Sciatic nerve (tissue), 2 donors: ENCODE measurements at regions not wholly inside any gene's neighbourhood (a gene's known extent, or its start where the extent isn't known, plus 50 kb on each side); places are given as distances from the start of the nearest gene placed in this dataset.
"Not testable (repeated sequence)": the region's sequence is repeated elsewhere in the genome, so short reads cannot be mapped to it uniquely, and the experiment has no call there.

ENCODE experiments used
- ATAC-seq: fragments of 200-7000 bp; cut with Tn5 transposase; one replicate; pipeline ENCODE4 v1.9.1; 2020; ENCODE audit warnings: mild to moderate bottlenecking, moderate library complexity
- DNase-seq: peaks from one replicate; pipeline ENCODE4 v3.0.0-alpha.2; 2020; ENCODE audit warnings: low spot score
- intact Hi-C: fragments of 100-400 bp; cut with DNase I; formaldehyde crosslinking; loops from one replicate; pipeline ENCODE4 v1.14.2; 2022
- donor health status: DM: no; HTN: no; CAD: no.
- donor health status: DM: no; HTN: no; CAD: no.

GRCh38 chr14:104297721-104298401 lies 159.5 kb downstream of the KIF26A start:
- no peak for ATAC-seq
- intact Hi-C loops = no loop called here
- no peak for DNase-seq

GRCh38 chr14:104298458-104298857 lies 160.1 kb downstream of the KIF26A start:
- no peak for ATAC-seq
- DNase-seq = no peak
- intact Hi-C loops = no loop called here

- DNase-seq = no peak
- intact Hi-C loops = no loop called here
- no peak for ATAC-seq
Observed at GRCh38 chr14:104299993-104300761, 161.8 kb downstream of the KIF26A start.

- DNase-seq (no peak), ATAC-seq (no peak)
- intact Hi-C loops = no loop called here
Observed at GRCh38 chr14:104301731-104302460, 163.5 kb downstream of the KIF26A start.

- DNase-seq = no peak
- no peak for ATAC-seq
- intact Hi-C loops = no loop called here
Observed at GRCh38 chr14:104302794-104303405, 164.5 kb downstream of the KIF26A start.

- no peak for ATAC-seq
- DNase-seq = no peak
- intact Hi-C loops = no loop called here
Observed at GRCh38 chr14:104303705-104304425, 165.5 kb downstream of the KIF26A start.

- intact Hi-C loops = no loop called here
- no peak for DNase-seq
- no peak for ATAC-seq
Observed at GRCh38 chr14:104304451-104305351, 166.3 kb downstream of the KIF26A start.

GRCh38 chr14:104305511-104306449 lies 167.4 kb downstream of the KIF26A start:
- DNase-seq (no peak), ATAC-seq (no peak)
- intact Hi-C loops = no loop called here

- no peak for ATAC-seq
- DNase-seq = no peak
- intact Hi-C loops = no loop called here
Observed at GRCh38 chr14:104306450-104307040, 168.2 kb downstream of the KIF26A start.

- no peak for ATAC-seq
- intact Hi-C loops = no loop called here
- DNase-seq = no peak
Observed at GRCh38 chr14:104307246-104307626, 168.8 kb downstream of the KIF26A start.

- intact Hi-C loops = no loop called here
- ATAC-seq (no peak), DNase-seq (no peak)
Observed at GRCh38 chr14:104307627-104308401, 169.4 kb downstream of the KIF26A start.

- DNase-seq, ATAC-seq, intact Hi-C loops: not testable (repeated sequence)
Observed at GRCh38 chr14:104308534-104308933, 170.1 kb downstream of the KIF26A start.

GRCh38 chr14:104309657-104310369 lies 171.4 kb downstream of the KIF26A start:
- intact Hi-C loops = no loop called here
- DNase-seq (no peak), ATAC-seq (no peak)

- DNase-seq (no peak), ATAC-seq (no peak)
- intact Hi-C loops = no loop called here
Observed at GRCh38 chr14:104311358-104311757, 173.0 kb downstream of the KIF26A start.

GRCh38 chr14:104313674-104314073 lies 175.3 kb downstream of the KIF26A start:
- intact Hi-C loops = no loop called here
- DNase-seq = no peak
- no peak for ATAC-seq
